GM23338 (cell line): ENCODE measurements at regions not wholly inside any gene's neighbourhood (a gene's known extent, or its start where the extent isn't known, plus 50 kb on each side); places are given as distances from the start of the nearest gene placed in this dataset.

Source experiments
- CTCF ChIP-seq, 2 experiments: fragments of 200-600 bp in 1 of 2; sonication (generic) in 1 of 2; conservative IDR thresholded peaks; 2 replicates each; pipeline versions ENCODE4 v1.5.1 to v1.6.1; 2016 to 2017; ENCODE audit warnings: antibody characterized with exemption in 2 of 2, low read depth in 2 of 2, mild to moderate bottlenecking in 2 of 2, moderate library complexity in 1 of 2
- EZH2 ChIP-seq: fragments of 200-600 bp; sonication (generic); IDR thresholded peaks from one replicate; pipeline ENCODE4 v1.8.0; 2017; ENCODE audit warnings: antibody characterized with exemption, mild to moderate bottlenecking, low read depth; ENCODE audit not compliant: unreplicated experiment
- EZH2phosphoT487 ChIP-seq: fragments of 200-600 bp; sonication (generic); IDR thresholded peaks from one replicate; pipeline ENCODE4 v1.8.1; 2018; ENCODE audit warnings: antibody characterized with exemption; ENCODE audit not compliant: unreplicated experiment
- POLR2AphosphoS5 ChIP-seq: IDR thresholded peaks from 2 replicates; pipeline ENCODE4 v1.6.1; 2016; ENCODE audit warnings: antibody characterized with exemption, low read depth
- REST ChIP-seq: IDR thresholded peaks from one replicate; pipeline ENCODE4 v1.6.1; 2018; ENCODE audit warnings: antibody characterized with exemption; ENCODE audit not compliant: unreplicated experiment
- STAT1 ChIP-seq: IDR thresholded peaks from one replicate; pipeline ENCODE4 v1.6.1; 2016; ENCODE audit warnings: antibody characterized with exemption; ENCODE audit not compliant: unreplicated experiment
- ZNF331 ChIP-seq: fragments of 250-450 bp; sonication (Bioruptor Pico); IDR thresholded peaks from 2 replicates; pipeline ENCODE4 v1.5.0; 2020; ENCODE audit warnings: low read depth, mild to moderate bottlenecking, moderate library complexity

GRCh38 chr5:124892185-124892848 lies 145.9 kb upstream of the ZNF608 start:
- TF ChIP-seq CTCF (conservative IDR thresholded peaks at IDR 0.05; ENCODE audit: low read depth in 2 of 2) = no peak
- TF ChIP-seq ZNF331 (CRISPR knock-in tag) = no peak
- no peak for TF ChIP-seq EZH2
- TF ChIP-seq EZH2phosphoT487 = no peak
- TF ChIP-seq POLR2AphosphoS5 = no peak
- no peak for TF ChIP-seq REST
- TF ChIP-seq STAT1 = no peak
